ENCODE measurements at regions not wholly inside any gene's neighbourhood (a gene's known extent, or its start where the extent isn't known, plus 50 kb on each side); places are given as distances from the start of the nearest gene placed in this dataset.

- TF ChIP-seq CTCF (IDR thresholded peaks at IDR 0.05) (no peak), POLR2A (IDR thresholded peaks at IDR 0.05) (no peak), EP300 (IDR thresholded peaks at IDR 0.05) (no peak)
- intact Hi-C loops (cut with DNase I): no loop called here
- Histone ChIP-seq H3K9me3 (no peaks in the 10 kb centered on the region), H3K4me3 (no peak overlapping the region), H3K27ac (no peak overlapping the region), H3K36me3 (no peaks in the 10 kb centered on the region), H3K4me1 (ENCODE audit: insufficient read depth) (no peaks in the 10 kb centered on the region), H3K27me3 (no peaks in the 10 kb centered on the region)
- 44 to 69% (median 45%) methylated on average over 1 of the region's 1 CpG for WGBS, 3 donors
- no peak for DNase-seq
Observed at GRCh38 chr5:174872271-174872670, 147.9 kb downstream of the MSX2 start.

GRCh38 chr5:174852143-174852542 is 127.8 kb downstream of the MSX2 start:
- H3K9me3 ChIP-seq: no peaks in the 10 kb centered on the region
- no peak overlapping the region for H3K27ac ChIP-seq
- intact Hi-C loops (cut with DNase I): no loop called here
- H3K36me3 ChIP-seq: no peaks in the 10 kb centered on the region
- DNase-seq: no peak
- TF ChIP-seq EP300 (IDR thresholded peaks at IDR 0.05) (no peak), POLR2A (IDR thresholded peaks at IDR 0.05) (no peak), CTCF (IDR thresholded peaks at IDR 0.05) (no peak)
- WGBS, 3 donors: 66 to 72% (median 68%) methylated on average over 5 of the region's 5 CpGs
- H3K4me1 ChIP-seq (ENCODE audit: insufficient read depth): no peaks in the 10 kb centered on the region
- no peak overlapping the region for H3K4me3 ChIP-seq
- H3K27me3 ChIP-seq: no peaks in the 10 kb centered on the region

GRCh38 chr5:174850565-174851169 is 126.3 kb downstream of the MSX2 start:
- intact Hi-C loops (cut with DNase I): no loop called here
- Histone ChIP-seq H3K27me3 (no peaks in the 10 kb centered on the region), H3K4me1 (ENCODE audit: insufficient read depth) (no peaks in the 10 kb centered on the region), H3K36me3 (no peaks in the 10 kb centered on the region), H3K9me3 (no peaks in the 10 kb centered on the region), H3K27ac (no peak overlapping the region), H3K4me3 (no peak overlapping the region)
- no peak for DNase-seq
- TF ChIP-seq POLR2A (IDR thresholded peaks at IDR 0.05) (no peak), CTCF (IDR thresholded peaks at IDR 0.05) (no peak), EP300 (IDR thresholded peaks at IDR 0.05) (no peak)
- 29 to 61% (median 41%) methylated on average over 4 of the region's 4 CpGs for WGBS, 3 donors

GRCh38 chr5:174849426-174849825 is 125.0 kb downstream of the MSX2 start:
- no peak for TF ChIP-seq CTCF (IDR thresholded peaks at IDR 0.05)
- TF ChIP-seq EP300 (IDR thresholded peaks at IDR 0.05): no peak
- TF ChIP-seq POLR2A (IDR thresholded peaks at IDR 0.05): no peak
- Histone ChIP-seq H3K4me1 (ENCODE audit: insufficient read depth) (no peaks in the 10 kb centered on the region), H3K9me3 (no peaks in the 10 kb centered on the region), H3K27me3 (no peaks in the 10 kb centered on the region), H3K27ac (no peak overlapping the region), H3K4me3 (no peak overlapping the region), H3K36me3 (no peaks in the 10 kb centered on the region)
- DNase-seq: no peak
- intact Hi-C loops (cut with DNase I): no loop called here
- WGBS, 3 donors: 59 to 74% (median 66%) methylated on average over 7 of the region's 7 CpGs

Data from ovary (tissue), 7 donors.